H1 (cell line): ENCODE measurements at regions not wholly inside any gene's neighbourhood (a gene's known extent, or its start where the extent isn't known, plus 50 kb on each side); places are given as distances from the start of the nearest gene placed in this dataset.

Source experiments
- EZH2 ChIP-seq: fragments of 200-600 bp; sonication (generic); IDR thresholded peaks from 2 replicates; pipeline ENCODE4 v1.7.1; 2012; ENCODE audit warnings: low read depth, mild to moderate bottlenecking, moderate library complexity, low read length, inconsistent platforms; ENCODE audit not compliant: severe bottlenecking
- HDAC2 ChIP-seq, 2 experiments: fragments of 300-600 bp in 1 of 2; sonication (generic) in 1 of 2; IDR thresholded peaks; 2 replicates each; pipeline ENCODE4 v1.6.1; 2011 to 2012; ENCODE audit warnings: low read depth in 2 of 2, low read length in 2 of 2, mild to moderate bottlenecking in 2 of 2, moderate library complexity in 2 of 2, borderline replicate concordance in 1 of 2, inconsistent platforms in 1 of 2
- KDM5A ChIP-seq: fragments of 200-600 bp; IDR thresholded peaks from 2 replicates; pipeline ENCODE4 v1.7.1; 2012; ENCODE audit warnings: mild to moderate bottlenecking, low read length, inconsistent platforms, mixed read lengths
- RBBP5 ChIP-seq: IDR thresholded peaks from 2 replicates; pipeline ENCODE4 v1.7.1; 2012; ENCODE audit warnings: low read depth, mild to moderate bottlenecking, inconsistent platforms, low read length, moderate library complexity, borderline replicate concordance
- RFX5 ChIP-seq: IDR thresholded peaks from 2 replicates; pipeline ENCODE4 v1.6.1; 2011; ENCODE audit warnings: low read depth, low read length, improper control_type of control experiment, borderline replicate concordance
- RNF2 ChIP-seq: fragments of 200-900, 300-1000 bp; sonication (generic); IDR thresholded peaks from 2 replicates; pipeline ENCODE4 v1.7.1; 2016; ENCODE audit warnings: borderline replicate concordance, low read depth, mild to moderate bottlenecking, antibody characterized with exemption, low read length; ENCODE audit not compliant: poor library complexity, severe bottlenecking; ENCODE audit errors: missing control alignments
- SAP30 ChIP-seq: fragments of 300-600 bp; sonication (generic); IDR thresholded peaks from 2 replicates; pipeline ENCODE4 v1.7.1; 2012; ENCODE audit warnings: low read length, moderate library complexity, mild to moderate bottlenecking, inconsistent platforms; ENCODE audit not compliant: insufficient read depth, insufficient replicate concordance
- TAF7 ChIP-seq: optimal IDR thresholded peaks from 2 replicates; pipeline ENCODE3; 2011; ENCODE audit warnings: low read depth, mild to moderate bottlenecking, inconsistent platforms, low read length, moderate library complexity, borderline replicate concordance
- TEAD4 ChIP-seq: IDR thresholded peaks from 2 replicates; pipeline ENCODE4 v1.6.1; 2012; ENCODE audit warnings: low read depth, low read length, inconsistent platforms, mixed read lengths
- YY1 ChIP-seq: IDR thresholded peaks from 2 replicates; pipeline ENCODE4 v1.6.1; 2011; ENCODE audit warnings: low read depth, mild to moderate bottlenecking, low read length
- TF ChIP-seq, protein P1 (sequence below): fragments of 300-600 bp; sonication (generic); IDR thresholded peaks from 2 replicates; pipeline ENCODE4 v1.7.1; 2012; ENCODE audit warnings: low read length, moderate library complexity, mild to moderate bottlenecking, inconsistent platforms; ENCODE audit not compliant: insufficient replicate concordance

DNA sequence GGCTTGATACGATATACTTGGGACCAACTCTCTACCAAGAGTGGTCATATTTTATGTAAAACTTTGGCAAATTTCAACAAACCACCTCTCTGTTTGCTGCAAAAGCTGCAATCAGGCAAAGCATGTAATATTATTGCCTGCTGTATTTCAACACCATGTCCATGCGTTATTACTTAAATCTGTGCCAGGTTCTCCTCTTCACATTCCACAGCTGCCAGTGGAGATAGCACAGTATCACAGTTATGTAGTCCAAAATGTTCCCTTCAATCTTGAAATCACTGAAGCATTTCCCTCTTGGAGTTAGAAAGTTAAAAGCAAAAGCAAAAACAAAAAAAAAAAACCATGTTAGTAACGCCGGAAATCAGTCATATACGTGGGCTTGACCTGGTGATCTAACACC, 396.7 kb upstream of the MAGEC2 start (continued):
- TF ChIP-seq, protein P1, sequence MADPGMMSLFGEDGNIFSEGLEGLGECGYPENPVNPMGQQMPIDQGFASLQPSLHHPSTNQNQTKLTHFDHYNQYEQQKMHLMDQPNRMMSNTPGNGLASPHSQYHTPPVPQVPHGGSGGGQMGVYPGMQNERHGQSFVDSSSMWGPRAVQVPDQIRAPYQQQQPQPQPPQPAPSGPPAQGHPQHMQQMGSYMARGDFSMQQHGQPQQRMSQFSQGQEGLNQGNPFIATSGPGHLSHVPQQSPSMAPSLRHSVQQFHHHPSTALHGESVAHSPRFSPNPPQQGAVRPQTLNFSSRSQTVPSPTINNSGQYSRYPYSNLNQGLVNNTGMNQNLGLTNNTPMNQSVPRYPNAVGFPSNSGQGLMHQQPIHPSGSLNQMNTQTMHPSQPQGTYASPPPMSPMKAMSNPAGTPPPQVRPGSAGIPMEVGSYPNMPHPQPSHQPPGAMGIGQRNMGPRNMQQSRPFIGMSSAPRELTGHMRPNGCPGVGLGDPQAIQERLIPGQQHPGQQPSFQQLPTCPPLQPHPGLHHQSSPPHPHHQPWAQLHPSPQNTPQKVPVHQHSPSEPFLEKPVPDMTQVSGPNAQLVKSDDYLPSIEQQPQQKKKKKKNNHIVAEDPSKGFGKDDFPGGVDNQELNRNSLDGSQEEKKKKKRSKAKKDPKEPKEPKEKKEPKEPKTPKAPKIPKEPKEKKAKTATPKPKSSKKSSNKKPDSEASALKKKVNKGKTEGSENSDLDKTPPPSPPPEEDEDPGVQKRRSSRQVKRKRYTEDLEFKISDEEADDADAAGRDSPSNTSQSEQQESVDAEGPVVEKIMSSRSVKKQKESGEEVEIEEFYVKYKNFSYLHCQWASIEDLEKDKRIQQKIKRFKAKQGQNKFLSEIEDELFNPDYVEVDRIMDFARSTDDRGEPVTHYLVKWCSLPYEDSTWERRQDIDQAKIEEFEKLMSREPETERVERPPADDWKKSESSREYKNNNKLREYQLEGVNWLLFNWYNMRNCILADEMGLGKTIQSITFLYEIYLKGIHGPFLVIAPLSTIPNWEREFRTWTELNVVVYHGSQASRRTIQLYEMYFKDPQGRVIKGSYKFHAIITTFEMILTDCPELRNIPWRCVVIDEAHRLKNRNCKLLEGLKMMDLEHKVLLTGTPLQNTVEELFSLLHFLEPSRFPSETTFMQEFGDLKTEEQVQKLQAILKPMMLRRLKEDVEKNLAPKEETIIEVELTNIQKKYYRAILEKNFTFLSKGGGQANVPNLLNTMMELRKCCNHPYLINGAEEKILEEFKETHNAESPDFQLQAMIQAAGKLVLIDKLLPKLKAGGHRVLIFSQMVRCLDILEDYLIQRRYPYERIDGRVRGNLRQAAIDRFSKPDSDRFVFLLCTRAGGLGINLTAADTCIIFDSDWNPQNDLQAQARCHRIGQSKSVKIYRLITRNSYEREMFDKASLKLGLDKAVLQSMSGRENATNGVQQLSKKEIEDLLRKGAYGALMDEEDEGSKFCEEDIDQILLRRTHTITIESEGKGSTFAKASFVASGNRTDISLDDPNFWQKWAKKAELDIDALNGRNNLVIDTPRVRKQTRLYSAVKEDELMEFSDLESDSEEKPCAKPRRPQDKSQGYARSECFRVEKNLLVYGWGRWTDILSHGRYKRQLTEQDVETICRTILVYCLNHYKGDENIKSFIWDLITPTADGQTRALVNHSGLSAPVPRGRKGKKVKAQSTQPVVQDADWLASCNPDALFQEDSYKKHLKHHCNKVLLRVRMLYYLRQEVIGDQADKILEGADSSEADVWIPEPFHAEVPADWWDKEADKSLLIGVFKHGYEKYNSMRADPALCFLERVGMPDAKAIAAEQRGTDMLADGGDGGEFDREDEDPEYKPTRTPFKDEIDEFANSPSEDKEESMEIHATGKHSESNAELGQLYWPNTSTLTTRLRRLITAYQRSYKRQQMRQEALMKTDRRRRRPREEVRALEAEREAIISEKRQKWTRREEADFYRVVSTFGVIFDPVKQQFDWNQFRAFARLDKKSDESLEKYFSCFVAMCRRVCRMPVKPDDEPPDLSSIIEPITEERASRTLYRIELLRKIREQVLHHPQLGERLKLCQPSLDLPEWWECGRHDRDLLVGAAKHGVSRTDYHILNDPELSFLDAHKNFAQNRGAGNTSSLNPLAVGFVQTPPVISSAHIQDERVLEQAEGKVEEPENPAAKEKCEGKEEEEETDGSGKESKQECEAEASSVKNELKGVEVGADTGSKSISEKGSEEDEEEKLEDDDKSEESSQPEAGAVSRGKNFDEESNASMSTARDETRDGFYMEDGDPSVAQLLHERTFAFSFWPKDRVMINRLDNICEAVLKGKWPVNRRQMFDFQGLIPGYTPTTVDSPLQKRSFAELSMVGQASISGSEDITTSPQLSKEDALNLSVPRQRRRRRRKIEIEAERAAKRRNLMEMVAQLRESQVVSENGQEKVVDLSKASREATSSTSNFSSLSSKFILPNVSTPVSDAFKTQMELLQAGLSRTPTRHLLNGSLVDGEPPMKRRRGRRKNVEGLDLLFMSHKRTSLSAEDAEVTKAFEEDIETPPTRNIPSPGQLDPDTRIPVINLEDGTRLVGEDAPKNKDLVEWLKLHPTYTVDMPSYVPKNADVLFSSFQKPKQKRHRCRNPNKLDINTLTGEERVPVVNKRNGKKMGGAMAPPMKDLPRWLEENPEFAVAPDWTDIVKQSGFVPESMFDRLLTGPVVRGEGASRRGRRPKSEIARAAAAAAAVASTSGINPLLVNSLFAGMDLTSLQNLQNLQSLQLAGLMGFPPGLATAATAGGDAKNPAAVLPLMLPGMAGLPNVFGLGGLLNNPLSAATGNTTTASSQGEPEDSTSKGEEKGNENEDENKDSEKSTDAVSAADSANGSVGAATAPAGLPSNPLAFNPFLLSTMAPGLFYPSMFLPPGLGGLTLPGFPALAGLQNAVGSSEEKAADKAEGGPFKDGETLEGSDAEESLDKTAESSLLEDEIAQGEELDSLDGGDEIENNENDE, result no peak
- TF ChIP-seq SAP30 (no peak), RBBP5 (no peak), HDAC2 (IDR thresholded peaks at IDR 0.05; ENCODE audit: borderline replicate concordance in 1 of 2, low read depth in 2 of 2, low read length in 2 of 2) (no peak), TEAD4 (no peak), EZH2 (no peak), KDM5A (no peak), YY1 (no peak), RNF2 (no peak), RFX5 (no peak), TAF7 (no peak)
